Liver (tissue), 8 donors: ENCODE measurements at regions not wholly inside any gene's neighbourhood (a gene's known extent, or its start where the extent isn't known, plus 50 kb on each side); places are given as distances from the start of the nearest gene placed in this dataset.

Experiments
- DNase-seq: peaks from one replicate; pipeline ENCODE4 v3.0.0-alpha.2; 2017; ENCODE audit warnings: low spot score
- H3K27ac ChIP-seq, 2 donors: one replicate each; pipeline ENCODE4 v1.7.0; 2013; ENCODE audit warnings: inconsistent platforms in 2 of 2, low read length in 2 of 2, control low read depth in 1 of 2, low read depth in 1 of 2, mild to moderate bottlenecking in 1 of 2
- H3K27me3 ChIP-seq, 4 donors: one replicate each; pipeline versions ENCODE4 v1.6.1 to v1.7.0; 2013; ENCODE audit warnings: low read length in 3 of 4, inconsistent platforms in 1 of 4, mild to moderate bottlenecking in 1 of 4, moderate library complexity in 1 of 4; ENCODE audit not compliant: control insufficient read depth in 4 of 4, insufficient read depth in 4 of 4
- H3K36me3 ChIP-seq, 4 donors: one replicate each; pipeline versions ENCODE4 v1.6.1 to v1.7.0; 2013; ENCODE audit warnings: low read length in 3 of 4, mild to moderate bottlenecking in 3 of 4, low read depth in 1 of 4, moderate library complexity in 1 of 4; ENCODE audit not compliant: control insufficient read depth in 4 of 4, insufficient read depth in 3 of 4
- H3K4me1 ChIP-seq, 4 donors: one replicate each; pipeline versions ENCODE4 v1.6.1 to v1.7.0; 2013; ENCODE audit warnings: low read length in 3 of 4, mild to moderate bottlenecking in 3 of 4, moderate library complexity in 1 of 4; ENCODE audit not compliant: control insufficient read depth in 4 of 4, insufficient read depth in 4 of 4
- H3K4me3 ChIP-seq, 3 donors: one replicate each; pipeline versions ENCODE4 v1.6.1 to v1.7.0; 2013; ENCODE audit warnings: low read length in 3 of 3, control low read depth in 1 of 3, low read depth in 1 of 3, mild to moderate bottlenecking in 1 of 3
- H3K9ac ChIP-seq, 2 donors: one replicate each; pipeline ENCODE4 v1.7.0; 2013; ENCODE audit warnings: low read length in 2 of 2, mild to moderate bottlenecking in 2 of 2, moderate library complexity in 2 of 2, control low read depth in 1 of 2, low read depth in 1 of 2
- H3K9me3 ChIP-seq, 4 donors: one replicate each; pipeline versions ENCODE4 v1.6.1 to v1.7.0; 2013; ENCODE audit warnings: low read length in 3 of 4; ENCODE audit not compliant: control insufficient read depth in 4 of 4
- CTCF ChIP-seq: fragments of 150-350 bp; IDR thresholded peaks from 2 replicates; pipeline ENCODE4 v1.5.1; 2017; ENCODE audit warnings: improper control_type of control experiment, low read depth, low read length; ENCODE audit not compliant: missing input control
- EGR1 ChIP-seq, 2 donors: IDR thresholded peaks; 2 replicates each; pipeline ENCODE4 v1.6.1; 2016 to 2018; ENCODE audit warnings: antibody characterized with exemption in 2 of 2, low read depth in 2 of 2
- GABPA ChIP-seq, 2 donors: IDR thresholded peaks in 1 of 2; conservative IDR thresholded peaks in 1 of 2; 2 replicates each; pipeline ENCODE4 v1.6.1; 2016; ENCODE audit warnings: antibody characterized with exemption in 2 of 2, mild to moderate bottlenecking in 1 of 2, moderate library complexity in 1 of 2
- JUND ChIP-seq, 2 donors: IDR thresholded peaks; 2 replicates each; pipeline ENCODE4 v1.6.1; 2016; ENCODE audit warnings: antibody characterized with exemption in 2 of 2
- NR2F2 ChIP-seq: IDR thresholded peaks from 2 replicates; pipeline ENCODE4 v1.6.1; 2016; ENCODE audit warnings: antibody characterized with exemption
- RAD21 ChIP-seq, 2 donors: IDR thresholded peaks; 2 replicates each; pipeline ENCODE4 v1.6.1; 2016; ENCODE audit warnings: antibody characterized with exemption in 2 of 2, mild to moderate bottlenecking in 2 of 2
- TAF1 ChIP-seq: conservative IDR thresholded peaks from 2 replicates; pipeline ENCODE4 v1.6.1; 2016; ENCODE audit warnings: antibody characterized with exemption, mild to moderate bottlenecking
- YY1 ChIP-seq: IDR thresholded peaks from 2 replicates; pipeline ENCODE4 v1.6.1; 2016; ENCODE audit warnings: antibody characterized with exemption, mild to moderate bottlenecking
- WGBS: extraction: QIAGEN DNeasy Blood & Tissue Kit; methylation state at CpG from one replicate; pipeline ENCODE4 v1.1.7; 2013; 5-methylcytosine and 5-hydroxymethylcytosine counted together
- TF ChIP-seq, protein P1 (sequence below): IDR thresholded peaks from 2 replicates; pipeline ENCODE4 v1.6.1; 2016; ENCODE audit warnings: antibody characterized with exemption, mild to moderate bottlenecking
- TF ChIP-seq, protein P2 (sequence below): IDR thresholded peaks from 2 replicates; pipeline ENCODE4 v1.6.1; 2016; ENCODE audit warnings: antibody characterized with exemption
- donor health status: healthy.
- donor health status: healthy.
- donor health status: healthy.
- donor health status: healthy.
- donor health status: healthy.

- TF ChIP-seq CTCF (no peak), YY1 (no peak), EGR1 (IDR thresholded peaks at IDR 0.05; ENCODE audit: low read depth in 2 of 2) (no peak), JUND (IDR thresholded peaks at IDR 0.05) (no peak), RAD21 (IDR thresholded peaks at IDR 0.05) (no peak)
These were observed 341.9 kb upstream of the SALL3 start (continued) for GRCh38 chr18:78637442-78638402.

GRCh38 chr18:78639006-78639950, 340.3 kb upstream of the SALL3 start:
- Histone ChIP-seq H3K9ac (no peak overlapping the region), H3K27me3 (no peaks in the 10 kb centered on the region), H3K27ac (no peak overlapping the region), H3K36me3 (no peaks in the 10 kb centered on the region), H3K4me3 (no peak overlapping the region), H3K4me1 (no peaks in the 10 kb centered on the region), H3K9me3 (peaks cover 0 to 2% (median 0%) of the 10 kb centered on the region in 4 donors)
- no peak for DNase-seq
- WGBS: 59% methylated on average over 23 of the region's 23 CpGs
- TF ChIP-seq EGR1 (IDR thresholded peaks at IDR 0.05; ENCODE audit: low read depth in 2 of 2) (no peak), GABPA (IDR thresholded peaks at IDR 0.05 in 1 of 2, conservative IDR thresholded peaks at IDR 0.05 in 1 of 2) (no peak), TAF1 (no peak), NR2F2 (no peak)
- TF ChIP-seq, protein P1, sequence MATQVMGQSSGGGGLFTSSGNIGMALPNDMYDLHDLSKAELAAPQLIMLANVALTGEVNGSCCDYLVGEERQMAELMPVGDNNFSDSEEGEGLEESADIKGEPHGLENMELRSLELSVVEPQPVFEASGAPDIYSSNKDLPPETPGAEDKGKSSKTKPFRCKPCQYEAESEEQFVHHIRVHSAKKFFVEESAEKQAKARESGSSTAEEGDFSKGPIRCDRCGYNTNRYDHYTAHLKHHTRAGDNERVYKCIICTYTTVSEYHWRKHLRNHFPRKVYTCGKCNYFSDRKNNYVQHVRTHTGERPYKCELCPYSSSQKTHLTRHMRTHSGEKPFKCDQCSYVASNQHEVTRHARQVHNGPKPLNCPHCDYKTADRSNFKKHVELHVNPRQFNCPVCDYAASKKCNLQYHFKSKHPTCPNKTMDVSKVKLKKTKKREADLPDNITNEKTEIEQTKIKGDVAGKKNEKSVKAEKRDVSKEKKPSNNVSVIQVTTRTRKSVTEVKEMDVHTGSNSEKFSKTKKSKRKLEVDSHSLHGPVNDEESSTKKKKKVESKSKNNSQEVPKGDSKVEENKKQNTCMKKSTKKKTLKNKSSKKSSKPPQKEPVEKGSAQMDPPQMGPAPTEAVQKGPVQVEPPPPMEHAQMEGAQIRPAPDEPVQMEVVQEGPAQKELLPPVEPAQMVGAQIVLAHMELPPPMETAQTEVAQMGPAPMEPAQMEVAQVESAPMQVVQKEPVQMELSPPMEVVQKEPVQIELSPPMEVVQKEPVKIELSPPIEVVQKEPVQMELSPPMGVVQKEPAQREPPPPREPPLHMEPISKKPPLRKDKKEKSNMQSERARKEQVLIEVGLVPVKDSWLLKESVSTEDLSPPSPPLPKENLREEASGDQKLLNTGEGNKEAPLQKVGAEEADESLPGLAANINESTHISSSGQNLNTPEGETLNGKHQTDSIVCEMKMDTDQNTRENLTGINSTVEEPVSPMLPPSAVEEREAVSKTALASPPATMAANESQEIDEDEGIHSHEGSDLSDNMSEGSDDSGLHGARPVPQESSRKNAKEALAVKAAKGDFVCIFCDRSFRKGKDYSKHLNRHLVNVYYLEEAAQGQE: no peak
- TF ChIP-seq, protein P2, sequence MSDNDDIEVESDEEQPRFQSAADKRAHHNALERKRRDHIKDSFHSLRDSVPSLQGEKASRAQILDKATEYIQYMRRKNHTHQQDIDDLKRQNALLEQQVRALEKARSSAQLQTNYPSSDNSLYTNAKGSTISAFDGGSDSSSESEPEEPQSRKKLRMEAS: no peak
